ENCODE measurements at regions not wholly inside any gene's neighbourhood (a gene's known extent, or its start where the extent isn't known, plus 50 kb on each side); places are given as distances from the start of the nearest gene placed in this dataset.

GRCh38 chr3:63032881-63033280 lies 157.7 kb upstream of the CADPS start:
- no peak for DNase-seq (ENCODE audit: low read depth)

GRCh38 chr3:63034101-63034500 lies 158.9 kb upstream of the CADPS start:
- no peak for DNase-seq (ENCODE audit: low read depth)
- no peak overlapping the region for H3K4me3 ChIP-seq (ENCODE audit: low read depth, low read length)

More at GRCh38 chr3:63032881-63033280, 157.7 kb upstream of the CADPS start:
- no peak overlapping the region for H3K4me3 ChIP-seq (ENCODE audit: low read depth, low read length)

- H3K4me3 ChIP-seq (ENCODE audit: low read depth, low read length): no peak overlapping the region
- no peak for DNase-seq (ENCODE audit: low read depth)
These were observed 161.9 kb upstream of the CADPS start for GRCh38 chr3:63037116-63037515.

- H3K4me3 ChIP-seq (ENCODE audit: low read depth, low read length): no peak overlapping the region
- no peak for DNase-seq (ENCODE audit: low read depth)
These were observed 167.6 kb upstream of the CADPS start for GRCh38 chr3:63042833-63043232.

GRCh38 chr3:63043631-63044030 lies 168.4 kb upstream of the CADPS start:
- DNase-seq (ENCODE audit: low read depth): no peak
- H3K4me3 ChIP-seq (ENCODE audit: low read depth, low read length): no peak overlapping the region

- H3K4me3 ChIP-seq (ENCODE audit: low read depth, low read length): no peak overlapping the region
- DNase-seq (ENCODE audit: low read depth): no peak
These were observed 170.9 kb upstream of the CADPS start for GRCh38 chr3:63046152-63046551.

GRCh38 chr3:63046580-63046979 lies 171.4 kb upstream of the CADPS start:
- DNase-seq (ENCODE audit: low read depth): no peak
- H3K4me3 ChIP-seq (ENCODE audit: low read depth, low read length): no peak overlapping the region

- no peak for DNase-seq (ENCODE audit: low read depth)
- no peak overlapping the region for H3K4me3 ChIP-seq (ENCODE audit: low read depth, low read length)
These were observed 171.9 kb upstream of the CADPS start for GRCh38 chr3:63047068-63047467.

- DNase-seq (ENCODE audit: low read depth): no peak
- no peak overlapping the region for H3K4me3 ChIP-seq (ENCODE audit: low read depth, low read length)
These were observed 173.4 kb upstream of the CADPS start for GRCh38 chr3:63048367-63049326.

- no peak overlapping the region for H3K4me3 ChIP-seq (ENCODE audit: low read depth, low read length)
- DNase-seq (ENCODE audit: low read depth): no peak
These were observed 175.4 kb upstream of the CADPS start for GRCh38 chr3:63050548-63051177.

GRCh38 chr3:63051920-63052319 lies 176.7 kb upstream of the CADPS start:
- DNase-seq (ENCODE audit: low read depth): peak; percentile 93
- no peak overlapping the region for H3K4me3 ChIP-seq (ENCODE audit: low read depth, low read length)

- no peak overlapping the region for H3K4me3 ChIP-seq (ENCODE audit: low read depth, low read length)
- no peak for DNase-seq (ENCODE audit: low read depth)
These were observed 181.7 kb upstream of the CADPS start for GRCh38 chr3:63056932-63057331.

- no peak for DNase-seq (ENCODE audit: low read depth)
These were observed 185.2 kb upstream of the CADPS start for GRCh38 chr3:63060412-63060811.

GRCh38 chr3:63061449-63061848 lies 186.2 kb upstream of the CADPS start:
- no peak for DNase-seq (ENCODE audit: low read depth)
- no peak overlapping the region for H3K4me3 ChIP-seq (ENCODE audit: low read depth, low read length)

More at GRCh38 chr3:63060412-63060811, 185.2 kb upstream of the CADPS start:
- no peak overlapping the region for H3K4me3 ChIP-seq (ENCODE audit: low read depth, low read length)

- DNase-seq (ENCODE audit: low read depth): no peak
- no peak overlapping the region for H3K4me3 ChIP-seq (ENCODE audit: low read depth, low read length)
These were observed 189.1 kb upstream of the CADPS start for GRCh38 chr3:63064209-63064755.

GRCh38 chr3:63067999-63068645 lies 192.9 kb upstream of the CADPS start:
- DNase-seq (ENCODE audit: low read depth): no peak
- H3K4me3 ChIP-seq (ENCODE audit: low read depth, low read length): no peak overlapping the region

GRCh38 chr3:63069806-63070475 lies 194.7 kb upstream of the CADPS start:
- no peak overlapping the region for H3K4me3 ChIP-seq (ENCODE audit: low read depth, low read length)
- no peak for DNase-seq (ENCODE audit: low read depth)

GRCh38 chr3:63070476-63070810 lies 195.2 kb upstream of the CADPS start:
- no peak for DNase-seq (ENCODE audit: low read depth)
- H3K4me3 ChIP-seq (ENCODE audit: low read depth, low read length): no peak overlapping the region

- no peak for DNase-seq (ENCODE audit: low read depth)
- H3K4me3 ChIP-seq (ENCODE audit: low read depth, low read length): no peak overlapping the region
These were observed 201.1 kb upstream of the CADPS start for GRCh38 chr3:63076357-63076756.

- no peak for DNase-seq (ENCODE audit: low read depth)
- H3K4me3 ChIP-seq (ENCODE audit: low read depth, low read length): no peak overlapping the region
These were observed 191.9 kb upstream of the SYNPR start for GRCh38 chr3:63086190-63086589.
